ENCODE measurements at regions not wholly inside any gene's neighbourhood (a gene's known extent, or its start where the extent isn't known, plus 50 kb on each side); places are given as distances from the start of the nearest gene placed in this dataset.

DNA sequence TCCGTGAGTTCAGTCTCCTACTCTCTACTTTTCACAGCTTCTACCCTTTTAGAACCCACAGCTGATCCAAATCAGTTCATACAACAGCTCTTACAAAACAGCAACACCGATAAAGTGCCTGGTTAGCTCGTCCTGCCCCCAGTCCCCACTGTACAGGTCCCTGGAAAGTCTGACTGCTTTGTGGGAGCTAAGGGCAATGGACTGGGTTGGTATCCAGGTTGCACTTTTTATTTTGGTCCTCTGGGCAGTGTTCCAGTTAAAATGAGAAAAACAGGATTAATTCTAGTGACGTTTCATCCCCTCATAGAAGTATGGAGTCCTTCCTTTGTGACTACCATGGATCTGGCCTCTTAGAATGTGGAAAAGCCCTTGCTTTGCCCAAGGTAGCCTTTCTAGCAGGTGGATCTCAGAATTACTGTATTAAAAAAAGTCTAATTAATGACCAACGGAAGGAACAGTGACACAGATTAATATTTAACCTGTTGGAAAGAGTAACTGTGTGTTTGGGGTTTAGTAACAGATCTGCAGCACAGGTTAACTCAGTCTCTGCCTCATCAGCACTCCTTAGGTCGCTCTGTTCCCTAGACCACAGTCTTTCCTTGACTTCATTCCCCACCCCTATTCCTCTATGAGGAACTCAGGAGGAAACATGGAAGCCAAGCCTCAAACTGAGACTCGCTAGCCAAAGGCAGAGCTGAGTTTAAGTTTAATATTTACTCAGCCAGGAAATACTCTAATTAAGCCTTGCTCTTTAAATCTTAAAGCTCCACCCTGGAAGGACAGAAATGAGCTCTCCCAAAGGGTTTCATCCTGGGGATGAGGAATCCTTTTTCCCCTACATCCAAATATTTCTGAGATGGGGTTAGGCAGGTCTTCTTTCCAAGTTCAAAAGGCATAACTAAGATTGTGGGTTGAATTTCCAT is 52.8 kb upstream of the ITGA6 start:
- Mint-ChIP-seq H3K4me1 (no peaks in the 10 kb centered on the region), H3K27me3 (no peaks in the 10 kb centered on the region), H3K36me3 (ENCODE audit: low read depth) (peaks cover 4% of the 10 kb centered on the region), H3K9me3 (ENCODE audit: low read depth) (peaks cover 8% of the 10 kb centered on the region), H3K4me3 (no peak overlapping the region), H3K27ac (no peak overlapping the region)
- POLR2A ChIA-PET: no interaction called here
- ATAC-seq (no peak), DNase-seq (no peak)
- CTCF ChIA-PET: interaction anchor here (1.1 kb wide), 2 partner anchors 89 to 92 kb away, joined by 3 to 4 read pairs; no protein-coding TSS in a partner anchor
- intact Hi-C loops (cut with DNase I, micrococcal nuclease): no loop called here

GRCh38 chr2:172375251-172375650 is 52.1 kb upstream of the ITGA6 start:
- Mint-ChIP-seq H3K36me3 (ENCODE audit: low read depth) (peaks cover 4% of the 10 kb centered on the region), H3K27me3 (no peaks in the 10 kb centered on the region), H3K4me1 (no peaks in the 10 kb centered on the region), H3K27ac (no peak overlapping the region), H3K9me3 (ENCODE audit: low read depth) (peaks cover 7% of the 10 kb centered on the region), H3K4me3 (no peak overlapping the region)
- intact Hi-C loops (cut with DNase I, micrococcal nuclease): no loop called here
- no peak for DNase-seq
- ChIA-PET POLR2A (no interaction called here), CTCF (interaction anchor here (1.1 kb wide), 2 partner anchors 88 to 91 kb away, joined by 3 to 4 read pairs; no protein-coding TSS in a partner anchor)
- ATAC-seq: no peak

DNA sequence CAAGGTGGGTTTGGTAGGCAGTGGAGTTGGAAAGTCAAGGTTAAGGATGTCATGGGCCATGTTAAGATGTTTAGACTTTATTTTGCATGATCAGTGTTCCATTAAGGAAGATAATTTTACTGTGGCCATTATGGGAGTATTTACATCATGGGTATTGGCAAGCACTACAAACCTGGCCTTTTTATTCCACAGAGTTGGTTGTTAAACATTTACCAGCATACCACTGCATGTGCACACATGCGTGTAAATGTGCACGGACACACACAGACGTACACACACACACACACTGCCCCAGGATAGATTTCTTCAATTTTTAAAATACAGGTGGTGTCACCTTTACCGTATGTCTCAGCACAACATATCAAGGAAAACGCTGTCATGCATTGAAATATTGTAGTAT is 51.4 kb upstream of the ITGA6 start:
- Mint-ChIP-seq H3K36me3 (ENCODE audit: low read depth) (peaks cover 4% of the 10 kb centered on the region), H3K9me3 (ENCODE audit: low read depth) (peaks cover 7% of the 10 kb centered on the region), H3K27me3 (no peaks in the 10 kb centered on the region), H3K4me3 (no peak overlapping the region), H3K27ac (no peak overlapping the region), H3K4me1 (no peaks in the 10 kb centered on the region)
- CTCF ChIA-PET: interaction anchor here (0.5 to 1.1 kb wide), 2 partner anchors 87 to 118 kb away, joined by 4 read pairs; no protein-coding TSS in a partner anchor
- intact Hi-C loops (cut with DNase I, micrococcal nuclease): no loop called here
- no peak for ATAC-seq
- POLR2A ChIA-PET: no interaction called here
- DNase-seq: no peak

DNA sequence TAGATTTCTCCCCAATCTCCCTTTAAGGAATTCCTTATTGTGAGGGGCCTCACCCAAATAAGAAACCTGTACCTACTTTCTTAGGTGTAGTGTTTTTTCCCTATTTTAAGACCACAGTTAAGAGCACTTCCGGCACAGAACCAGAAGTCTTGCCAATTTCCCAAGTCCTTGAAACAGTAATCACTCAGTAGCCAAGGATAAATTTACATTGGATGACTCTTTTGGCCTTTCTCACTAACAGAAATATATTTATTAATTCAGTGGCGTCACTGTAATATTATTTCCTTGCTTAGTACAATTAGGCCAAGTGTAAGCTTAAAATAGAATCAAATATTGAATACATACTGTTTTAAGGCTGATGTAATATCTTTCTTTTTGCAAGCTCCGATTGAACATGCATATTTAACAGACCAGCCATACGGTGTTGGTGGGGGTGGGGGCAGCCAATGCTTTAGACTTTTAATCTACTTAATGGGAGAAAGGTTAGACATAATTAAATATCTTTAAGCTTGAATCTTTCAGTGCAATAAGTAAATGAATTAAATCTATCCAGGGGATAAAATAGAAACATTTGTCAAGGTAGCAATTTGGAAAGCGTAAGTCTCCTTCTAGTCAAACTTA is 50.8 kb upstream of the ITGA6 start:
- Mint-ChIP-seq H3K36me3 (ENCODE audit: low read depth) (peaks cover 4% of the 10 kb centered on the region), H3K27me3 (no peaks in the 10 kb centered on the region), H3K4me1 (no peaks in the 10 kb centered on the region), H3K4me3 (no peak overlapping the region), H3K9me3 (ENCODE audit: low read depth) (peaks cover 7% of the 10 kb centered on the region), H3K27ac (no peak overlapping the region)
- ChIA-PET CTCF (interaction anchor here (0.7 kb wide), 1 partner anchor 310 kb away, joined by 3 read pairs; no protein-coding TSS in a partner anchor), POLR2A (no interaction called here)
- intact Hi-C loops (cut with DNase I, micrococcal nuclease): no loop called here
- DNase-seq: no peak
- ATAC-seq: no peak

GRCh38 chr2:172377408-172377807 is 50.0 kb upstream of the ITGA6 start:
- ATAC-seq (no peak), DNase-seq (no peak)
- ChIA-PET POLR2A (no interaction called here), CTCF (no interaction called here)
- Mint-ChIP-seq H3K4me3 (no peak overlapping the region), H3K27me3 (no peaks in the 10 kb centered on the region), H3K27ac (no peak overlapping the region), H3K4me1 (no peaks in the 10 kb centered on the region), H3K36me3 (ENCODE audit: low read depth) (peaks cover 4% of the 10 kb centered on the region), H3K9me3 (ENCODE audit: low read depth) (peaks cover 7% of the 10 kb centered on the region)
- intact Hi-C loops (cut with DNase I, micrococcal nuclease): no loop called here

Data from activated CD4-positive, alpha-beta T cell treated with anti-CD3 and anti-CD28 coated beads for 36 hours (primary cell).